ENCODE measurements at regions not wholly inside any gene's neighbourhood (a gene's known extent, or its start where the extent isn't known, plus 50 kb on each side); places are given as distances from the start of the nearest gene placed in this dataset.

DNA sequence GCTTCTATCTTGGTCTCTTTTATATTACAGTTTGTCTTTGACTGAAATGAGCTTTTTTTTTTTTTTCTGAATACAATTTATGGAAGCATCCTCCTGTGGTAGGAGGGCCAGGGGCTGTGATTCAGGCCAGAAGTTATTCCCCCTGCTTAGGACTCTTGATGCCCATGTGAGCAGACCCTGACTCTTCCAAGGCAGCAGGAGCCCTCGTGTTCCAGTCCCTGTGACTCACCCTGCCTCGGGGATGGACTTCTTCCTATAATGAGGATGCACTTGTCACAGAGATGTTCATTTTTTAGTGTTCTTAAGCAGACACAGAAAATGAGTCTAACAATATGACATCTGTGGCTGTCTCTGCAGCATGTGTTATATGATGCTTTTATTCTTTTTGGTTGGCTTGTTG lies 1293.7 kb upstream of the AUTS2 start:
- no peaks in the 10 kb centered on the region for H3K27me3 ChIP-seq (ENCODE audit: control insufficient read depth, insufficient read depth, low read length)
- H3K36me3 ChIP-seq (replicated peaks; ENCODE audit: control insufficient read depth, insufficient read depth, low read length) = no peaks in the 10 kb centered on the region
- no peak overlapping the region for H3K4me3 ChIP-seq (ENCODE audit: insufficient read depth, low read depth, low read length)
- DNase-seq = no peak

DNA sequence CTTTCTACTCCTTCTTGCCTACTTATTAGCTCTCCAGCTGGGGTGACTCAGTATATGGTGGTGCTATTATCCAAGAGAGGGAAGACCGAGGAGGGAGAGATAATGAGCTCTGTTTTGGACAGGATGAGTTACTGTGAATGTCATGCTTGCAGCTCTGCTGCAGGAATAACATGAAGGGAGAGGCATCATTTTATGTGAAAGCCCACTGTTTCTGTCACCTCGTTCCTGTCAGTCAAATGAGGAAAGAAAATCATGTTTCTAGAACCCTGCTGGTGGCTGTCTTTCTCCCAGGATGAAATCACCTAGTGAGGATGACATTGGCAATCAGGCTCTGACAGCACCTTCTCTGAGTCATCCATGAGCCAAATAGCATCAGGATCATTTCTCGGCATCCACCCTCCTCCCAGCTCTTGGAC lies 1291.6 kb upstream of the AUTS2 start:
- H3K36me3 ChIP-seq (replicated peaks; ENCODE audit: control insufficient read depth, insufficient read depth, low read length) = no peaks in the 10 kb centered on the region
- H3K27me3 ChIP-seq (ENCODE audit: control insufficient read depth, insufficient read depth, low read length) = no peaks in the 10 kb centered on the region
- no peak for DNase-seq
- no peak overlapping the region for H3K4me3 ChIP-seq (ENCODE audit: insufficient read depth, low read depth, low read length)

- Histone ChIP-seq H3K27me3 (ENCODE audit: control insufficient read depth, insufficient read depth, low read length) (no peaks in the 10 kb centered on the region), H3K4me3 (ENCODE audit: insufficient read depth, low read depth, low read length) (no peak overlapping the region), H3K36me3 (replicated peaks; ENCODE audit: control insufficient read depth, insufficient read depth, low read length) (no peaks in the 10 kb centered on the region)
- no peak for DNase-seq
Measured at GRCh38 chr7:68309271-68309670, 1289.0 kb upstream of the AUTS2 start.

DNA sequence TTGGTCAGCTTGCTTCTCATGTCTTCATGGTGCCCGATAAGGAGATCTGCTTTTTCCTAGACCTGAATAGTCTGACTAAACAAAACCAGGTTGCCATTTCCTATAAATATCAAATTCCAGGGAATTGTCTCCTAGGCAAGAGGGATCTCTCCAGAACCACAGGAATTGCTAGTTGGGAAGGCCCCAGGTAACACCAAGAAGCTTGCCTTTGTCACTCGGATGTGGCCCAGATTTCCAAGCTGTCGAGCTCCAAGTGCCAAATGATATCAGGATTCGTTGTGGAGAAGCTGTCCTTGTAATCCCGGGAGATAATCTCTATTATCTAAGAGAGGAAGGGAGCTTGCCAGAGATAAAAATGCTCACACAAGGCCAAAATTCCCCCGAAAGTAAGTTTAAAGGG lies 1288.5 kb upstream of the AUTS2 start:
- Histone ChIP-seq H3K4me3 (ENCODE audit: insufficient read depth, low read depth, low read length) (no peak overlapping the region), H3K36me3 (replicated peaks; ENCODE audit: control insufficient read depth, insufficient read depth, low read length) (no peaks in the 10 kb centered on the region), H3K27me3 (ENCODE audit: control insufficient read depth, insufficient read depth, low read length) (no peaks in the 10 kb centered on the region)
- DNase-seq = no peak

GRCh38 chr7:68311958-68312357 lies 1286.3 kb upstream of the AUTS2 start:
- Histone ChIP-seq H3K27me3 (ENCODE audit: control insufficient read depth, insufficient read depth, low read length) (no peaks in the 10 kb centered on the region), H3K4me3 (ENCODE audit: insufficient read depth, low read depth, low read length) (no peak overlapping the region), H3K36me3 (replicated peaks; ENCODE audit: control insufficient read depth, insufficient read depth, low read length) (no peaks in the 10 kb centered on the region)
- DNase-seq = no peak

GRCh38 chr7:68313806-68314205 lies 1284.5 kb upstream of the AUTS2 start:
- no peak overlapping the region for H3K4me3 ChIP-seq (ENCODE audit: insufficient read depth, low read depth, low read length)
- no peak for DNase-seq
- H3K27me3 ChIP-seq (ENCODE audit: control insufficient read depth, insufficient read depth, low read length) = no peaks in the 10 kb centered on the region
- no peaks in the 10 kb centered on the region for H3K36me3 ChIP-seq (replicated peaks; ENCODE audit: control insufficient read depth, insufficient read depth, low read length)

GRCh38 chr7:68314208-68314607 lies 1284.1 kb upstream of the AUTS2 start:
- DNase-seq = no peak
- no peaks in the 10 kb centered on the region for H3K36me3 ChIP-seq (replicated peaks; ENCODE audit: control insufficient read depth, insufficient read depth, low read length)
- no peaks in the 10 kb centered on the region for H3K27me3 ChIP-seq (ENCODE audit: control insufficient read depth, insufficient read depth, low read length)
- no peak overlapping the region for H3K4me3 ChIP-seq (ENCODE audit: insufficient read depth, low read depth, low read length)

- no peaks in the 10 kb centered on the region for H3K27me3 ChIP-seq (ENCODE audit: control insufficient read depth, insufficient read depth, low read length)
- no peaks in the 10 kb centered on the region for H3K36me3 ChIP-seq (replicated peaks; ENCODE audit: control insufficient read depth, insufficient read depth, low read length)
- no peak for DNase-seq
- no peak overlapping the region for H3K4me3 ChIP-seq (ENCODE audit: insufficient read depth, low read depth, low read length)
Measured at GRCh38 chr7:68317476-68317875, 1280.8 kb upstream of the AUTS2 start.

GRCh38 chr7:68319061-68319460 lies 1279.2 kb upstream of the AUTS2 start:
- H3K27me3 ChIP-seq (ENCODE audit: control insufficient read depth, insufficient read depth, low read length) = no peaks in the 10 kb centered on the region
- no peak for DNase-seq
- no peaks in the 10 kb centered on the region for H3K36me3 ChIP-seq (replicated peaks; ENCODE audit: control insufficient read depth, insufficient read depth, low read length)
- no peak overlapping the region for H3K4me3 ChIP-seq (ENCODE audit: insufficient read depth, low read depth, low read length)

GRCh38 chr7:68321076-68321639 lies 1277.1 kb upstream of the AUTS2 start:
- DNase-seq = no peak
- H3K36me3 ChIP-seq (replicated peaks; ENCODE audit: control insufficient read depth, insufficient read depth, low read length) = no peaks in the 10 kb centered on the region
- H3K27me3 ChIP-seq (ENCODE audit: control insufficient read depth, insufficient read depth, low read length) = no peaks in the 10 kb centered on the region
- no peak overlapping the region for H3K4me3 ChIP-seq (ENCODE audit: insufficient read depth, low read depth, low read length)

GRCh38 chr7:68321776-68322496 lies 1276.3 kb upstream of the AUTS2 start:
- H3K27me3 ChIP-seq (ENCODE audit: control insufficient read depth, insufficient read depth, low read length) = no peaks in the 10 kb centered on the region
- no peak overlapping the region for H3K4me3 ChIP-seq (ENCODE audit: insufficient read depth, low read depth, low read length)
- no peak for DNase-seq
- no peaks in the 10 kb centered on the region for H3K36me3 ChIP-seq (replicated peaks; ENCODE audit: control insufficient read depth, insufficient read depth, low read length)

DNA sequence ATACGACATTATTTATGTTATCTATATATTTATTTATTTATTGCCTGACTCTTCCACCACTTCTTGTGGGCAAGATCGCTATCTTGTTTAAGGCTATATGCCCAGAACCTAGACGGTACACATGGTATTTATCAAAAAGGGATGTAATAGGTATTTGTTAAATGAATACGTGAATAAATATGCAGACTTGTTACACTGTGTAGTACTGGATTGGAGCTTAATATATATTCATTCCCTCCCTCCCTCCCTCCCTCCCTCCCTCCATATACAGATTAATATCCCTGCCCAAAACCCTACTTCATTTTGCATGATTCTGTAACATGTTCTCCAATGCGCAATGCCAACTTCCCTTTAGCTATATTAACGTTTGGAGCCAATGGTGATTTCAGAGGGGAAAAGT lies 1273.7 kb upstream of the AUTS2 start:
- H3K36me3 ChIP-seq (replicated peaks; ENCODE audit: control insufficient read depth, insufficient read depth, low read length) = no peaks in the 10 kb centered on the region
- H3K4me3 ChIP-seq (ENCODE audit: insufficient read depth, low read depth, low read length) = no peak overlapping the region
- no peak for DNase-seq
- no peaks in the 10 kb centered on the region for H3K27me3 ChIP-seq (ENCODE audit: control insufficient read depth, insufficient read depth, low read length)

GRCh38 chr7:68334216-68334615 lies 1264.1 kb upstream of the AUTS2 start:
- Histone ChIP-seq H3K27me3 (ENCODE audit: control insufficient read depth, insufficient read depth, low read length) (no peaks in the 10 kb centered on the region), H3K36me3 (replicated peaks; ENCODE audit: control insufficient read depth, insufficient read depth, low read length) (no peaks in the 10 kb centered on the region), H3K4me3 (ENCODE audit: insufficient read depth, low read depth, low read length) (no peak overlapping the region)
- DNase-seq = no peak

DNA sequence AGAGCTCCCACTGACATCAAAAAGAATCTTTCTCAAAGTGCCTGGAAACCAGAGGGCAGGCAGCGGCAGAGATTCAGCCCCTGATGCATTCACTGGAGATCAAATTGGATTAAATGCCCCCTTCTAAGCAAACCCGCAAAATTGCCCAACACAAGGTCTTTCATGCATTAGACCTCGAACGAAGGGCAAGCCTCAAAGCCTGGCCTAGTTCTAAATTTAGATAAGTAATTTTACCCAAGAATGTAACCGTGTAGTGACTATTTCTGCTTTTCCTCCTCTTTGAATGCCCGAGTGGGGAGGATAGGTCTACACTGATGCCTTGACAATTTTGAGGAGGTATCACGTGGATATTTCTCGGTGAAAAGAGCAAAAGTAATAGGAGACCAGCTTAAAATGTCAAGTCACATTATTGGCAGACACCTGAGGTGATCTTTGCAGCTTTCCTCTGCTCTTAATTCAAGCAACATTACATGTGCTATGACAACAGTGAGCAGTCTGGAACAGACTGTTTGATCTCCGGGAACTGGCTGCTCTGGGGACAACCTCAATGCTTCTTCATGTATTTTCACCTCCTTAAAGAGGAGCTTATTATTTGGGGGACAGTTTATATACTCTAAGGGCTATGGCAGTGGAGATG lies 1263.5 kb upstream of the AUTS2 start:
- DNase-seq = no peak
- Histone ChIP-seq H3K27me3 (ENCODE audit: control insufficient read depth, insufficient read depth, low read length) (no peaks in the 10 kb centered on the region), H3K36me3 (replicated peaks; ENCODE audit: control insufficient read depth, insufficient read depth, low read length) (no peaks in the 10 kb centered on the region), H3K4me3 (ENCODE audit: insufficient read depth, low read depth, low read length) (no peak overlapping the region)

DNA sequence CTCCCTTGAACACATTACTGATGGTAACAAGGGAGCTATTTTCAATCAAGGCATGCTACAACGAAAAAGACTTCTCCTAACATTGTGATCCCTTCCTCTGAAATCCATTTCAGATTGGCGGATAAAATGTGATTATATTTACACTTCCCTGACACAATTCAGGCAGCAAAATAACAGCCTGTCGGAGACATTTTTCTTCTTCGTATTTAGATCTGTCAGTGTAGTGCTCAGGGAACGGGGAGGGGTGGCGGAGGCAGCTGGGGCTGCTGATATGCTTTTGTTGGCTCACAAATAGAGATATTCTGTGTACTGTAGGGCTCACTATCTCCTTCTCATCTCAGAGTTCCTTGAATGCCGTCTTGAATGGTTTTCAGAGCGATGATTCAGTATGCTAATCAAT lies 1261.7 kb upstream of the AUTS2 start:
- H3K4me3 ChIP-seq (ENCODE audit: insufficient read depth, low read depth, low read length) = no peak overlapping the region

More for the DNA sequence above, 1261.7 kb upstream of the AUTS2 start:
- DNase-seq = no peak
- H3K36me3 ChIP-seq (replicated peaks; ENCODE audit: control insufficient read depth, insufficient read depth, low read length) = no peaks in the 10 kb centered on the region
- H3K27me3 ChIP-seq (ENCODE audit: control insufficient read depth, insufficient read depth, low read length) = no peaks in the 10 kb centered on the region
